Lower lobe of right lung (tissue), 2 donors: ENCODE measurements at regions not wholly inside any gene's neighbourhood (a gene's known extent, or its start where the extent isn't known, plus 50 kb on each side); places are given as distances from the start of the nearest gene placed in this dataset.

ENCODE experiments used
- ATAC-seq, 2 donors: fragments of 200-7000 bp; cut with Tn5 transposase; one replicate each; pipeline ENCODE4 v1.9.1; 2020 to 2022; ENCODE audit warnings: mild to moderate bottlenecking in 2 of 2, moderate library complexity in 2 of 2
- DNase-seq: peaks from one replicate; pipeline ENCODE4 v3.0.0-alpha.2; 2020
- H3K27ac ChIP-seq: fragments of 200-600 bp; one replicate; pipeline ENCODE4 v1.8.0; 2022
- H3K27me3 ChIP-seq: fragments of 200-600 bp; one replicate; pipeline ENCODE4 v1.8.0; 2022; ENCODE audit warnings: low read depth
- H3K36me3 ChIP-seq: fragments of 200-600 bp; one replicate; pipeline ENCODE4 v1.8.0; 2022; ENCODE audit warnings: mild to moderate bottlenecking
- H3K4me1 ChIP-seq: fragments of 200-600 bp; one replicate; pipeline ENCODE4 v1.8.0; 2022
- H3K4me3 ChIP-seq: fragments of 200-600 bp; one replicate; pipeline ENCODE4 v1.8.0; 2022; ENCODE audit warnings: mild to moderate bottlenecking
- H3K9me3 ChIP-seq: fragments of 200-600 bp; one replicate; pipeline ENCODE4 v1.8.0; 2022
- CTCF ChIP-seq: fragments of 200-600 bp; IDR thresholded peaks from one replicate; pipeline ENCODE4 v1.8.0; 2022; ENCODE audit warnings: antibody characterized with exemption, mild to moderate bottlenecking
- intact Hi-C: fragments of 100-400 bp; cut with DNase I; formaldehyde crosslinking; loops from one replicate; pipeline ENCODE4 v1.11.0; 2022
- donor health status: DM: no; HTN: yes; CAD: no; lungs with severe emphysema.

GRCh38 chr2:175744000-175744399, 258.1 kb downstream of the LNPK start:
- TF ChIP-seq CTCF, result no peak
- no peaks in the 10 kb centered on the region for H3K4me1 ChIP-seq
- DNase-seq (no peak), ATAC-seq (no peak)
- no peaks in the 10 kb centered on the region for H3K9me3 ChIP-seq
- H3K27me3 ChIP-seq, result no peaks in the 10 kb centered on the region
- intact Hi-C loops, result no loop called here
- H3K36me3 ChIP-seq, result no peaks in the 10 kb centered on the region
- no peak overlapping the region for H3K27ac ChIP-seq
- no peak overlapping the region for H3K4me3 ChIP-seq

- H3K9me3 ChIP-seq, result no peaks in the 10 kb centered on the region
- H3K27me3 ChIP-seq, result no peaks in the 10 kb centered on the region
- H3K27ac ChIP-seq, result no peak overlapping the region
- intact Hi-C loops, result no loop called here
- no peak overlapping the region for H3K4me3 ChIP-seq
- no peak for TF ChIP-seq CTCF
- ATAC-seq, result no peak
- H3K36me3 ChIP-seq, result no peaks in the 10 kb centered on the region
- H3K4me1 ChIP-seq, result no peaks in the 10 kb centered on the region
- no peak for DNase-seq
Observed at GRCh38 chr2:175743011-175743410, 259.1 kb downstream of the LNPK start.

GRCh38 chr2:175742367-175742766, 259.7 kb downstream of the LNPK start:
- DNase-seq, result no peak
- H3K36me3 ChIP-seq, result no peaks in the 10 kb centered on the region
- H3K4me3 ChIP-seq, result no peak overlapping the region
- intact Hi-C loops, result no loop called here
- H3K4me1 ChIP-seq, result no peaks in the 10 kb centered on the region
- no peaks in the 10 kb centered on the region for H3K27me3 ChIP-seq
- no peaks in the 10 kb centered on the region for H3K9me3 ChIP-seq
- ATAC-seq, result no peak
- no peak overlapping the region for H3K27ac ChIP-seq
- no peak for TF ChIP-seq CTCF

- no peak overlapping the region for H3K27ac ChIP-seq
- intact Hi-C loops, result no loop called here
Observed at GRCh38 chr2:175741164-175741563, 260.9 kb downstream of the LNPK start.

GRCh38 chr2:175737722-175738361, 264.2 kb downstream of the LNPK start:
- Histone ChIP-seq H3K9me3 (no peaks in the 10 kb centered on the region), H3K36me3 (no peaks in the 10 kb centered on the region), H3K4me1 (no peaks in the 10 kb centered on the region), H3K27ac (no peak overlapping the region), H3K27me3 (no peaks in the 10 kb centered on the region), H3K4me3 (no peak overlapping the region)
- no peak for TF ChIP-seq CTCF
- intact Hi-C loops, result no loop called here
- no peak for ATAC-seq
- DNase-seq, result no peak

More at GRCh38 chr2:175741164-175741563, 260.9 kb downstream of the LNPK start:
- no peaks in the 10 kb centered on the region for H3K4me1 ChIP-seq
- ATAC-seq, result no peak
- H3K27me3 ChIP-seq, result no peaks in the 10 kb centered on the region
- TF ChIP-seq CTCF, result no peak
- H3K9me3 ChIP-seq, result no peaks in the 10 kb centered on the region
- H3K36me3 ChIP-seq, result no peaks in the 10 kb centered on the region
- no peak for DNase-seq
- no peak overlapping the region for H3K4me3 ChIP-seq

- ATAC-seq (no peak), DNase-seq (no peak)
- no peak overlapping the region for H3K27ac ChIP-seq
- intact Hi-C loops, result no loop called here
- no peak overlapping the region for H3K4me3 ChIP-seq
- H3K9me3 ChIP-seq, result no peaks in the 10 kb centered on the region
- no peak for TF ChIP-seq CTCF
- no peaks in the 10 kb centered on the region for H3K36me3 ChIP-seq
- no peaks in the 10 kb centered on the region for H3K4me1 ChIP-seq
- H3K27me3 ChIP-seq, result no peaks in the 10 kb centered on the region
Observed at GRCh38 chr2:175734686-175735085, 267.4 kb downstream of the LNPK start.
